ENCODE measurements at regions not wholly inside any gene's neighbourhood (a gene's known extent, or its start where the extent isn't known, plus 50 kb on each side); places are given as distances from the start of the nearest gene placed in this dataset.
"Not testable (repeated sequence)": the region's sequence is repeated elsewhere in the genome, so short reads cannot be mapped to it uniquely, and the experiment has no call there.

- DNase-seq (ENCODE audit: low spot score) = no peak
Observed at GRCh38 chr9:111148052-111149017, 110.1 kb upstream of the LPAR1 start.

GRCh38 chr9:111147041-111147440, 108.8 kb upstream of the LPAR1 start:
- DNase-seq (ENCODE audit: low spot score) = no peak

- no peak for DNase-seq (ENCODE audit: low spot score)
Observed at GRCh38 chr9:111144741-111145140, 106.5 kb upstream of the LPAR1 start.

DNA sequence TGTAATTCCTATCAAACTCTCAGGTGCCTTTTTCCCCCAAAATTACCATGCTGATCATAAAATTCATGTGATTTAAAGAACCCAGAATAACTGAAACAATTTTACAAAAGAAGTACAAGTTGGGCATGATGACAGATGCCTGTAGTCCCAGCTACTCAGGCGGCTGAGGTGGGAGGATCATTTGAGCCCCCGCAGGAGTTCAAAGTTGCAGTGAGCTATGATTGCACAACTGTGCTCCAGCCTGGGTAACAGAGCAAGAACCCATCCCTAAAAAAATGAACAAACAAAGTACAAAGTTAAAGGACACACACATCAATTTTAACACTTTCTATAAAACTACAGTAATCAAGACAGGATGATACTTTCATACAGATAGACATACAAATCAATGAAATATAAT, 97.9 kb upstream of the LPAR1 start:
- no peak for DNase-seq (ENCODE audit: low spot score)

DNA sequence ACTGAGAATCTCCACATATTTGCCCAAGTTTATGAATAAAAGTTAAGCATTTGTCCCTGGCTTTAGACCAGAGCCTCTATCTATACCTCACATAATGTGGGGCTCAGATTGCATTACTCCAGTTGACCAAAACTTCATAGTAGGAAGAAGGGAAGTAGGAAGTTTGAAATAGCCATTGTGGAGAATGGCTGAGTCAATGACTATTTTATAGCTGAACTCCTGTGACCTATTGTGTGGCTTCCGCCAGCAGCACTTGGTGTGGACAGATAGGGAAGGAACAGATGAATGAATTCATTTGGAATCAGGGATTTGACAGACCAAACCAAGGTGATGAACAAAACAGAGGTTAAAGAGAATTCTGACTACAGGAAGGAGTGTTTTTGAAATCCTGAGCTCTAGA, 92.9 kb upstream of the LPAR1 start:
- no peak for DNase-seq (ENCODE audit: low spot score)

- no peak for DNase-seq (ENCODE audit: low spot score)
Observed at GRCh38 chr9:111120526-111120925, 82.3 kb upstream of the LPAR1 start.

DNA sequence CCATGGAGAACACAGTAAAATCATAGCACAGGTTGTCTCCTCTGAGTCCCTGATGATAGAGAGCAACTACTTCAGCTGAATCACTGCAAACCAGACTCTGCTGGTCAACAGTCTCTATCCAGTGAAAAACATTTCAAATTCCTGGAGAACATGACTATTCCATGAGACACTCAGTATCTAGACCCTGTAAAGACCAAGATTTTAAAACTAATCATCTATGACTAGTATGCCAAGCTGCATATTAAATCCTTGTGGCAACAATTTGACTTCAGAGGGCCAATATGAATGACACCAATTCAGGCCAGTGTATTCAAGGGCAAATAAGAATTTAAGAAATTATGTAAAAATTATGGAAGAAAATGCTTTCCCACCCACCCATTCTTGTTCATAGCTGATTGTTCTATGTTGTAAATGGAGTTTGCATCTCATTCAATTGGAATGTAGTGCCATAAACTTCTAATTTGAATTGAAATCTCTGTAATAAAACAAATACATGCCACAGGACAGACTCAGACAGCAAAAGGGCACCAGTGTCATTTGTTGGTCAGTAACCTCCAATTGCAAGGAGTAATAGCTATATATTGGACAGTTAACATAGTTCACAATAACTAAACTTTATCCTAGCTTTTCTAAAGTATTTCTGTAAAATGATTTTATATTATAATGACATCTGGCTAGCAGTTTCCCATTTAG, 80.1 kb upstream of the LPAR1 start:
- peak; percentile 45 for DNase-seq (ENCODE audit: low spot score)

DNA sequence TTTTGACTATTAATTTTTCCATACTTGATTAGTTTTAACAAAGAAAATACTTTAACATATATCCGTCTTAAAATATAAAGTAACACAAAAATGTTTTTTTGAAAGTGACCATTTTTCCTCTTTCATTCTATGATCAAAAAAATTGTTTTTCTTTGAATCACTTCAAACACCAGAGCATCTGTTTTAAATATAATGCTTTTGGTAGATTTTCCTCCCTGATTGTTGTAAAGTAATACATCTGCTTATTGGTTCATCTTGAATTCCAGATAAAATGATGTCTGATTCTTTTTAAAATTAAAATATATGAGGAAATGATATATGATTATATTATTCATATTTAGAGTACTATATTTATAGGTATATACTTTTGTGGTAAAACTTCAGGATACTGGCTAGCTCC, 76.2 kb upstream of the LPAR1 start:
- DNase-seq (ENCODE audit: low spot score) = no peak

DNA sequence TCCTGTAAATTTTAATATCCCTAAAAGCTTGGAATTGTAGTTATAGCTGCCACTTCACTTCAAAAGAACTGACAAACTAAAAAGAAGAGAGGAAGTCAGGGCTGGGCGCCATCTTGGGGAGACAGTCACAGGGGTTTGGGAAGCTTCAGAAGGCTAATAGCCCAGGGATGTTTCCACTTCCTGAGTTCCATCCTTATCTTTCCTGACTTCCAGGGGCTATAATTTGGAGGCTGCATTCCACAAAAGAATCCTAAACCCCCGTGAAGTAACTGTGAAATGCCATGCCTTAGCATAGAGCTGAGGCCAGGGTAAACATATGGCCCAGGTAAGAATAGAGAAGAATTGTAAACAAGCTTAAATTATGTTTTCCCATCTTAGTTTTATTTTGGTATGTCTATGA, 75.4 kb upstream of the LPAR1 start:
- no peak for DNase-seq (ENCODE audit: low spot score)

DNA sequence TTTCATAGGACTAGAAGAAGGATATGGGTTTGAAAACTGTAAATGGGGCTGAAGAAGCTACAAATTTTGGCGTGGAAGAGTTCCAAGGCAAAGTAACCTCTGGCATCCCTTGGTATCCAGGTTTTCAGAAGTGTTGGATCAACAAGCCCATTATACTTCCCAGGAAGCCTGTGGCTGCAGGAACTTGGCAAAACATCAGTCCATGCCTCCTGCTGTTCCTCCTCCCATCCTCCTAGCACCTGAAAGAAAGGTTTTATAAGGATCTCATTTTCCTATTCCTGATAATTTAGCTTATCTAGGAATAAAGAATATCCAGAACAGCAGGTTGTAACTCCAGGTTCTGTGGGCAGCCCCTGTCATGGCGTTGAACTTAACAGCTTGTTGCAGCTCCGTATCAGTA, 72.5 kb upstream of the LPAR1 start:
- DNase-seq (ENCODE audit: low spot score) = no peak

GRCh38 chr9:111108946-111109345, 70.7 kb upstream of the LPAR1 start:
- DNase-seq (ENCODE audit: low spot score) = peak; percentile 46

DNA sequence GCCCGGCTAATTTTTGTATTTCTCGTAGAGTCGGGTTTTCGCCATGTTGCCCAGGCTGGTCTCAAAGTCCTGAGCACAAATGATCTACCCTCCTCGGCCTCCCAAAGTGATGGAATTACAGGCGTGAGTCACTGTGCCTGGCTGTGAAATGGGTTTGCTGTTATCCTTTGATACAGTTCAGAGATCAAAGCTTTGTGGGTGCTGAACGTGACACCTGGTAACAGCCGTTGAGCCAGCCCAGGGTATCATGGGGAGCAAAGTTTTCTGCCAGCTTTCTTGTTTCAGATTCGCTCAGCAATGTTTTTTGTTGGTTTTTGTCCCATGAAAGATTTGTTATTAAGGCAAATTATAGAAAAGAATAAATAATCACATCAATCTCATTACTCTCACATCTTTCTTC, 68.9 kb upstream of the LPAR1 start:
- DNase-seq (ENCODE audit: low spot score) = no peak

DNA sequence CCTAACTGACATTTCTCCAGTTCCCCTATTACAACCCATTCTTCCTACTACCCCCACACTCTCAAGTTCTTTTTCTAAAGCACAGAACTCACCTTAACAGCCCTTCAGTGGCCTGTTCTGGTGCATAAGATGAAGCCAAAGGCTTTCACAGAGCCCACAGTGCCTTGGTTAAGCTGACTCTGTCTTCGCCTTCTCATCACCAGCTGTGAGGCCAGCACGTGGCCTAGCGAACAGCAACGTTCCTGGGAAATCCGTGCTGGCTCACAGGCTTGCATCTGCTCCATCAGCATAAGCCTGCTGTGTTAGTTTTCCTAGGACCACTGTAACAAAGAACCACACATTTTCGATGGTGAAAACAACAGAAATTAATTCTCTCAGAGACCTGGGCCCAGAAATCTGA, 67.9 kb upstream of the LPAR1 start:
- DNase-seq (ENCODE audit: low spot score) = no peak

DNA sequence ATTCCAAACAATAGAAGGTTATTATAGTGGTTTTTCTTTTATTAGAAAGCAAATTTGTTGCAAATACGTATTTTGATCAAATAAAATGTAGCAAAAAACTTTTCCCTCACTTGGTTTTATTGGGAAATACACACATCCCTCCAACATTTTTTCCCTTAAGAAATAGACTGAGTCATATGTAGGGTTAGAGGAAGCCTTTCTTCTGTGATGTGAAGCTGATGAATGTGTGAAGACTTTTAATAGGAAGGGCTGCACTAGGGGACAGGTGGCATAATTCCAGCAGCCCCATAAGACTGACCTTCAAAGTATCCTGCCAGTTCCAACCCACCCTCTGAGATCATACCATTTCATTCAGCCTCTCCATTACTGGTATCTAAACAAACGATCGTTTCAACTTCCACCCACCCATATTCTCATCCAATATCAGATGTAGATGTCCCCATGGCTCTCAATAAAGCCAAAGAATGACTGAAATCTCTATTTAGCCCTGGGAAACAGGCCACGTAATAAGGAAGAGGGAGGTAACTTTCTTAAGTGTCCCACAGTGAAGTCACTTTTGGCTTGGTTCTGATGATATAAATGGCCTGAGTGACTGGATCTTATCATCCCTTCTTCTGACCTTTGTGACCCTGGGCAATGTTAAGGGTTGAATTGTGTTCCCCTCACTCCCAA, 64.7 kb upstream of the LPAR1 start:
- DNase-seq (ENCODE audit: low spot score) = no peak

- no peak for DNase-seq (ENCODE audit: low spot score)
Observed at GRCh38 chr9:111099199-111100008, 61.1 kb upstream of the LPAR1 start.

- no peak for DNase-seq (ENCODE audit: low spot score)
Observed at GRCh38 chr9:111098093-111098492, 59.8 kb upstream of the LPAR1 start.

DNA sequence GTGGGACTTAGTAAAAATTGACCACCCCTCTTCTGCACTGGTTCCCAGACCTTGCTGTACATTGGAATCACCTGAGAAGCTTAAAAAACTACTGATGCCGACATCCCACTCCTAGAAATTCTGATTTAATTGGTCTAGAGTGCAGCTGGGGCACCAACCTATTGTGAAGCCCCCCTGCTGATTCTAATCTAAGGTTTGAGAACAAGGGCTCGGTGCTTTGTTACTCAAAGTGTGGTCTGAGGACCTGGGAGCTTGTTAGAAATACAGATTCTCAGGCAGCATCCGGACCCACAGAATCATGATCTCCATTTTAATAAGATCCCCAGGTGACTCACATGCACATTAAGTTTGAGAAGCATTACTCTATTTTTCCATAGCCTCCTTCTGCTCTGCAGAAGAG, 57.8 kb upstream of the LPAR1 start:
- no peak for DNase-seq (ENCODE audit: low spot score)

DNA sequence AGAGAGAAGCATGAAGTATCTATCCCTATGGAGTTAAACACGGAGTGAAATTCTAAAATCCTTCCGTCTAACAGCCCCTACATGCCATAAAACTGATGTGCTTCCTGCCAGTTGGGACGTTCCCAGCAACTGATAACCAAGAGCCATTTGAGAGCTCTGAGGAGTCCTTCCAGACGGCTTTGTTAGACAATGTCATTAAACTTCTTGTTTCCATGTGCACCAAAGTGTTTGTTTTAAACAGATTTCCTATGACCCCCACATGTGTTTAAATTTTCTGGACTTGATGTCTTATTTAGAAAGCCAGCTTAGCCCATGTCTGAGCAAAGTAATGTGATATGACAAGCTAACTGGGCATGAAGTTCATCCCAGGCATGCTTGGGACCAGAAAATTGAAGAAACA, 57.2 kb upstream of the LPAR1 start:
- DNase-seq (ENCODE audit: low spot score) = no peak

DNA sequence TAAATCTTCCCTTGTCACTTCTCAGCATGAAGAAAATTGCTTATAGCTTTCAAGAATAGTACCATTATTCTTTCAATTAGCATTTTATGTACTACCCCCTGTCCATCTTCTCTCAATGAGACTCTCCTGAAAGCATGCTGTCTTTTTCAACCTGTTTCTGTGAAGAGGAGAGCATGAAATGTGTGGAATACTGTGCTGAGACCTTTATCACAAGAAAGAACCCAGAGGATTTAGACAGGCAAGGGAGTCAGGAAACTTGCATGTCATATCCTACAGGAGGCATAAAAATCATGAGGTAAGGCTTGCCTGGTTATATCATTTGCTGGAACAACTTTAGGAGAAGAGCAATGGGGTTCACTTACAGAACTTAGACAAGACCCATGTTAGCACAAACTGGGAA, 56.7 kb upstream of the LPAR1 start:
- no peak for DNase-seq (ENCODE audit: low spot score)

- DNase-seq (ENCODE audit: low spot score) = peak; percentile 66
Observed at GRCh38 chr9:111094433-111094924, 56.2 kb upstream of the LPAR1 start.

DNA sequence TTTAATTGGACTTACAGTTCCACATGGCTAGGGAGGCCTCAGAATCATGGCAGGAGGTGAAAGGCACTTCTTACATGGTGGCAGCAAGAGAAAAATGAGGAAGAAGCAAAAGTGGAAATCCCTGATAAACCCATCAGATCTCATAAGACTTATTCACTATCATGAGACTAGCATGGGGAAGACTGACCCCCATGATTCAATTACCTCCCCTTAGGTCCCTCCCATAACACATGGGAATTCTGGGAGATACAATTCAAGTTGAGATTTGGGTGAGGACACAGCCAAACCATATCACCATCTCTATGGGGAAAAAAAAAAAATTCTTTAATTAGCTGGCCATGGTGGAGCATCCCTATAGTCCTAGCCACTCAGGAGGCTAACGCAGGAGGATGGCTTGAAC, 53.9 kb upstream of the LPAR1 start:
- DNase-seq (ENCODE audit: low spot score) = not testable (repeated sequence)
